HEK293 (cell line): ENCODE measurements at regions not wholly inside any gene's neighbourhood (a gene's known extent, or its start where the extent isn't known, plus 50 kb on each side); places are given as distances from the start of the nearest gene placed in this dataset.

Experiments used
- AEBP2 ChIP-seq: fragments of 450-650 bp; formaldehyde crosslinking; IDR thresholded peaks from 2 replicates; pipeline ENCODE4 v1.5.1; 2016; ENCODE audit warnings: missing biosample characterization, missing genetic modification characterization, borderline replicate concordance
- GLI2 ChIP-seq: fragments of 450-650 bp; formaldehyde crosslinking; IDR thresholded peaks from 2 replicates; pipeline ENCODE4; 2017; ENCODE audit warnings: missing biosample characterization, missing genetic modification characterization, low read depth, borderline replicate concordance
- GLI4 ChIP-seq: fragments of 450-650 bp; formaldehyde crosslinking; IDR thresholded peaks from 2 replicates; pipeline ENCODE4 v1.5.1; 2016; ENCODE audit warnings: missing biosample characterization, missing genetic modification characterization
- GLIS2 ChIP-seq: fragments of 450-650 bp; formaldehyde crosslinking; IDR thresholded peaks from 2 replicates; pipeline ENCODE4 v1.5.1; 2016; ENCODE audit warnings: missing biosample characterization, missing genetic modification characterization
- ZBTB11 ChIP-seq: fragments of 450-650 bp; formaldehyde crosslinking; conservative IDR thresholded peaks from 2 replicates; pipeline ENCODE4 v1.5.1; 2016; ENCODE audit warnings: low read depth, missing biosample characterization, missing genetic modification characterization
- ZBTB7A ChIP-seq: fragments of 450-650 bp; formaldehyde crosslinking; IDR thresholded peaks from 2 replicates; pipeline ENCODE4 v1.5.1; 2016; ENCODE audit warnings: low read depth, missing biosample characterization, missing genetic modification characterization
- ZBTB8A ChIP-seq: fragments of 450-650 bp; formaldehyde crosslinking; IDR thresholded peaks from 2 replicates; pipeline ENCODE4 v1.5.1; 2016; ENCODE audit warnings: missing biosample characterization, missing genetic modification characterization
- ZNF157 ChIP-seq: fragments of 450-650 bp; formaldehyde crosslinking; IDR thresholded peaks from 2 replicates; pipeline ENCODE4 v1.5.1; 2016; ENCODE audit warnings: missing biosample characterization, missing genetic modification characterization
- ZNF174 ChIP-seq: fragments of 450-650 bp; formaldehyde crosslinking; IDR thresholded peaks from 2 replicates; pipeline ENCODE4 v1.5.0; 2017; ENCODE audit warnings: missing biosample characterization, mild to moderate bottlenecking, missing genetic modification characterization
- ZNF223 ChIP-seq: fragments of 450-650 bp; formaldehyde crosslinking; IDR thresholded peaks from 2 replicates; pipeline ENCODE4 v1.5.1; 2016; ENCODE audit warnings: missing biosample characterization, missing genetic modification characterization
- ZNF23 ChIP-seq: fragments of 450-650 bp; formaldehyde crosslinking; IDR thresholded peaks from 2 replicates; pipeline ENCODE4 v1.5.1; 2016; ENCODE audit warnings: missing biosample characterization, missing genetic modification characterization, borderline replicate concordance
- ZNF510 ChIP-seq: fragments of 450-650 bp; formaldehyde crosslinking; IDR thresholded peaks from 2 replicates; pipeline ENCODE4 v1.5.1; 2018; ENCODE audit warnings: mild to moderate bottlenecking, missing genetic modification characterization, missing biosample characterization; ENCODE audit not compliant: insufficient replicate concordance
- ZNF555 ChIP-seq: fragments of 450-650 bp; formaldehyde crosslinking; conservative IDR thresholded peaks from 2 replicates; pipeline ENCODE4 v1.5.1; 2017; ENCODE audit warnings: missing biosample characterization, mild to moderate bottlenecking, missing genetic modification characterization, inconsistent platforms
- ZNF610 ChIP-seq: fragments of 450-650 bp; formaldehyde crosslinking; IDR thresholded peaks from 2 replicates; pipeline ENCODE4 v1.5.1; 2016; ENCODE audit warnings: missing biosample characterization, missing genetic modification characterization, borderline replicate concordance
- ZSCAN23 ChIP-seq: fragments of 450-650 bp; formaldehyde crosslinking; IDR thresholded peaks from 2 replicates; pipeline ENCODE4 v1.5.1; 2016; ENCODE audit warnings: missing biosample characterization, missing genetic modification characterization
- ZSCAN5A ChIP-seq: fragments of 450-650 bp; formaldehyde crosslinking; IDR thresholded peaks from 2 replicates; pipeline ENCODE4 v1.5.1; 2016; ENCODE audit warnings: missing biosample characterization, missing genetic modification characterization
- ZXDB ChIP-seq: fragments of 450-650 bp; formaldehyde crosslinking; IDR thresholded peaks from 2 replicates; pipeline ENCODE4 v1.5.1; 2016; ENCODE audit warnings: missing biosample characterization, missing genetic modification characterization
- TF ChIP-seq, protein P1 (sequence below): fragments of 450-650 bp; formaldehyde crosslinking; IDR thresholded peaks from 2 replicates; pipeline ENCODE4 v1.5.1; 2017; ENCODE audit warnings: missing biosample characterization, missing genetic modification characterization
- TF ChIP-seq, protein P2 (sequence below): fragments of 450-650 bp; formaldehyde crosslinking; conservative IDR thresholded peaks from 2 replicates; pipeline ENCODE4 v1.5.1; 2016; ENCODE audit warnings: low read depth, missing biosample characterization, missing genetic modification characterization
- TF ChIP-seq, protein P3 (sequence below): fragments of 450-650 bp; formaldehyde crosslinking; IDR thresholded peaks from 2 replicates; pipeline ENCODE4 v1.5.0; 2017; ENCODE audit warnings: missing biosample characterization, missing genetic modification characterization, borderline replicate concordance

DNA sequence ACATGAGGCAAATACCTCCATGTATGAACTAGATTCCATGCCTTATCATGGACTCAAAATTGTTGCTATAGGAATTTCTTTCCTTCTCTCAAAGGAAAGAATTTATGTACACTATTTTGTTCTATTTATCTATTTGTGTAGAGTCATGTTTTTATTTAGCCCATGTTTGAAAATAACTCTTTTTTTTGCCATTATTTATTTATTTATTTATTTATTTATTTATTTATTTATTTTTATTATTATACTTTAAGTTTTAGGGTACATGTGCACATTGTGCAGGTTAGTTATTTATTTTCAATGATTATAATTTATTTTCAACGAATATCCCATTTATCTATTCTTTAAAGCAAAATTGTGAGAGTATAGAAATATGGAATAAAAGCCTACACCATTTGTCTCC lies 177.9 kb downstream of the MAGEE1 start (continued):
- TF ChIP-seq ZNF555 (tag by site-specific recombination) (peak; percentile 80), GLI4 (tag by site-specific recombination) (no peak), GLIS2 (tag by site-specific recombination) (no peak), ZSCAN5A (no peak), ZNF510 (peak; percentile 59), AEBP2 (tag by site-specific recombination) (0 out of 2 replicates have a peak, but pooled peaks have one; percentile 28), ZNF610 (tag by site-specific recombination) (no peak), ZNF174 (tag by site-specific recombination) (no peak), ZXDB (tag by site-specific recombination) (peak; percentile 51; the same call in 1 of the 2 replicates), ZBTB11 (tag by site-specific recombination) (peak; percentile 71), ZBTB8A (tag by site-specific recombination) (peak; percentile 53; the same call in 1 of the 2 replicates), ZNF223 (no peak), ZBTB7A (no peak), ZNF157 (tag by site-specific recombination) (no peak), ZNF23 (tag by site-specific recombination) (no peak), GLI2 (tag by site-specific recombination) (no peak), ZSCAN23 (tag by site-specific recombination) (no peak)
- TF ChIP-seq, protein P1, sequence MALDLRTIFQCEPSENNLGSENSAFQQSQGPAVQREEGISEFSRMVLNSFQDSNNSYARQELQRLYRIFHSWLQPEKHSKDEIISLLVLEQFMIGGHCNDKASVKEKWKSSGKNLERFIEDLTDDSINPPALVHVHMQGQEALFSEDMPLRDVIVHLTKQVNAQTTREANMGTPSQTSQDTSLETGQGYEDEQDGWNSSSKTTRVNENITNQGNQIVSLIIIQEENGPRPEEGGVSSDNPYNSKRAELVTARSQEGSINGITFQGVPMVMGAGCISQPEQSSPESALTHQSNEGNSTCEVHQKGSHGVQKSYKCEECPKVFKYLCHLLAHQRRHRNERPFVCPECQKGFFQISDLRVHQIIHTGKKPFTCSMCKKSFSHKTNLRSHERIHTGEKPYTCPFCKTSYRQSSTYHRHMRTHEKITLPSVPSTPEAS, result no peak
- TF ChIP-seq, protein P2, sequence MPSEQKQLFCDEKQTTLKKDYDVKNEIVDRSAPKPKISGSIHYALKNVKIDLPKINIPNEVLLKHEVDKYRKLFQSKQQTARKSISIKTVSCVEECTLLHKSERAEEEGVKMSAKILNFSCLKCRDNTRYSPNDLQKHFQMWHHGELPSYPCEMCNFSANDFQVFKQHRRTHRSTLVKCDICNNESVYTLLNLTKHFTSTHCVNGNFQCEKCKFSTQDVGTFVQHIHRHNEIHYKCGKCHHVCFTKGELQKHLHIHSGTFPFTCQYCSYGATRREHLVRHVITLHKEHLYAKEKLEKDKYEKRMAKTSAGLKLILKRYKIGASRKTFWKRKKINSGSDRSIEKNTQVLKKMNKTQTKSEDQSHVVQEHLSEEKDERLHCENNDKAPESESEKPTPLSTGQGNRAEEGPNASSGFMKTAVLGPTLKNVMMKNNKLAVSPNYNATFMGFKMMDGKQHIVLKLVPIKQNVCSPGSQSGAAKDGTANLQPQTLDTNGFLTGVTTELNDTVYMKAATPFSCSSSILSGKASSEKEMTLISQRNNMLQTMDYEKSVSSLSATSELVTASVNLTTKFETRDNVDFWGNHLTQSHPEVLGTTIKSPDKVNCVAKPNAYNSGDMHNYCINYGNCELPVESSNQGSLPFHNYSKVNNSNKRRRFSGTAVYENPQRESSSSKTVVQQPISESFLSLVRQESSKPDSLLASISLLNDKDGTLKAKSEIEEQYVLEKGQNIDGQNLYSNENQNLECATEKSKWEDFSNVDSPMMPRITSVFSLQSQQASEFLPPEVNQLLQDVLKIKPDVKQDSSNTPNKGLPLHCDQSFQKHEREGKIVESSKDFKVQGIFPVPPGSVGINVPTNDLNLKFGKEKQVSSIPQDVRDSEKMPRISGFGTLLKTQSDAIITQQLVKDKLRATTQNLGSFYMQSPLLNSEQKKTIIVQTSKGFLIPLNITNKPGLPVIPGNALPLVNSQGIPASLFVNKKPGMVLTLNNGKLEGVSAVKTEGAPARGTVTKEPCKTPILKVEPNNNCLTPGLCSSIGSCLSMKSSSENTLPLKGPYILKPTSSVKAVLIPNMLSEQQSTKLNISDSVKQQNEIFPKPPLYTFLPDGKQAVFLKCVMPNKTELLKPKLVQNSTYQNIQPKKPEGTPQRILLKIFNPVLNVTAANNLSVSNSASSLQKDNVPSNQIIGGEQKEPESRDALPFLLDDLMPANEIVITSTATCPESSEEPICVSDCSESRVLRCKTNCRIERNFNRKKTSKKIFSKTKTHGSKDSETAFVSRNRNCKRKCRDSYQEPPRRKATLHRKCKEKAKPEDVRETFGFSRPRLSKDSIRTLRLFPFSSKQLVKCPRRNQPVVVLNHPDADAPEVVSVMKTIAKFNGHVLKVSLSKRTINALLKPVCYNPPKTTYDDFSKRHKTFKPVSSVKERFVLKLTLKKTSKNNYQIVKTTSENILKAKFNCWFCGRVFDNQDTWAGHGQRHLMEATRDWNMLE (tag by site-specific recombination), result peak; percentile 71
- TF ChIP-seq, protein P3, sequence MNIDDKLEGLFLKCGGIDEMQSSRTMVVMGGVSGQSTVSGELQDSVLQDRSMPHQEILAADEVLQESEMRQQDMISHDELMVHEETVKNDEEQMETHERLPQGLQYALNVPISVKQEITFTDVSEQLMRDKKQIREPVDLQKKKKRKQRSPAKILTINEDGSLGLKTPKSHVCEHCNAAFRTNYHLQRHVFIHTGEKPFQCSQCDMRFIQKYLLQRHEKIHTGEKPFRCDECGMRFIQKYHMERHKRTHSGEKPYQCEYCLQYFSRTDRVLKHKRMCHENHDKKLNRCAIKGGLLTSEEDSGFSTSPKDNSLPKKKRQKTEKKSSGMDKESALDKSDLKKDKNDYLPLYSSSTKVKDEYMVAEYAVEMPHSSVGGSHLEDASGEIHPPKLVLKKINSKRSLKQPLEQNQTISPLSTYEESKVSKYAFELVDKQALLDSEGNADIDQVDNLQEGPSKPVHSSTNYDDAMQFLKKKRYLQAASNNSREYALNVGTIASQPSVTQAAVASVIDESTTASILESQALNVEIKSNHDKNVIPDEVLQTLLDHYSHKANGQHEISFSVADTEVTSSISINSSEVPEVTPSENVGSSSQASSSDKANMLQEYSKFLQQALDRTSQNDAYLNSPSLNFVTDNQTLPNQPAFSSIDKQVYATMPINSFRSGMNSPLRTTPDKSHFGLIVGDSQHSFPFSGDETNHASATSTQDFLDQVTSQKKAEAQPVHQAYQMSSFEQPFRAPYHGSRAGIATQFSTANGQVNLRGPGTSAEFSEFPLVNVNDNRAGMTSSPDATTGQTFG, result no peak
- TF ChIP-seq, all 188 proteins: peak for 13
